GM21737 (cell line): ENCODE measurements at regions not wholly inside any gene's neighbourhood (a gene's known extent, or its start where the extent isn't known, plus 50 kb on each side); places are given as distances from the start of the nearest gene placed in this dataset.
A peak's percentile ranks its signal among the peaks of the same experiment; 100 is the strongest.

Experiments
- ATAC-seq: cut with Tn5 transposase; IDR thresholded peaks from one replicate; pipeline ENCODE4 v1.9.1; 2021; ENCODE audit warnings: mild to moderate bottlenecking, moderate library complexity; ENCODE audit not compliant: unreplicated experiment

GRCh38 chr3:6781092-6781491 lies 79.8 kb upstream of the GRM7 start:
- no peak for ATAC-seq

DNA sequence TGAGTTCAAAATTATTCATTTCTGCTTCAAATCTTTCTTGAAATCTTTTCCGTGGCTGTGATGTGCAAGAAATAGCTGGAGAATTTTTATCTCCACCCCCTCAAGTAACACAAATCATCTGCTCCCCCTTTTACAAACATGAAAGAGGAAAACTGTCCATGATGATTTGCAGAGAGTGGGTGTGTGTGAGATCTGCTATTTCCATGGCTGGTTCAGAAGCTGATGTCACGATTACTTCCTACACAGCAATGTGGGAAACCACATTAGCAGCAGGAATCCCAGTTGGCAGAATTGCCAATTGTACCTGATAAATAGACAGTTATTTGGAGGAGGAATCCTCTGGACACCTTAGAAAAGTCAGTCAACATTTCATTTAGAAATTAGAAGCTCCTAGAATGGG lies 75.2 kb upstream of the GRM7 start:
- no peak for ATAC-seq

GRCh38 chr3:6791161-6791560 lies 69.8 kb upstream of the GRM7 start:
- no peak for ATAC-seq

GRCh38 chr3:6799264-6799915 lies 61.5 kb upstream of the GRM7 start:
- peak; percentile 60 for ATAC-seq

DNA sequence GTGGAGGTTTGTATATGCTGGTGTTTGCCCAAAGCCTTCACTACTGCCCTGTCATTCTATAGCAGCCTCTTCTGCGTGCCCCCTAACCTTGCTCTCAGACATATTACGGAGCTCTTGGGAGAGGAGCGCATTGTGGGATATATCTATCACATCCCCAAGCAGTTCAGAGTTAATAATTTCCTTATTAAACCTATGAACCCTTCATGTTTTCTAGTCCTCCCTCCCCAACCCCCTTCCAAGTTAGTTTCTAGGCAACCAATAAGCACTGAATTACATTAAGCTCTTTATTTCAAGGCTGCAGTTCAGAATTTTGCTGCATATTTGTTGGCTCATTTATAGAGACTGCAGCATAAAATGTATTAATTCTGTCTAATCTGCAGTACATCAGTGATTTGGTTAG lies 57.3 kb upstream of the GRM7 start:
- no peak for ATAC-seq

DNA sequence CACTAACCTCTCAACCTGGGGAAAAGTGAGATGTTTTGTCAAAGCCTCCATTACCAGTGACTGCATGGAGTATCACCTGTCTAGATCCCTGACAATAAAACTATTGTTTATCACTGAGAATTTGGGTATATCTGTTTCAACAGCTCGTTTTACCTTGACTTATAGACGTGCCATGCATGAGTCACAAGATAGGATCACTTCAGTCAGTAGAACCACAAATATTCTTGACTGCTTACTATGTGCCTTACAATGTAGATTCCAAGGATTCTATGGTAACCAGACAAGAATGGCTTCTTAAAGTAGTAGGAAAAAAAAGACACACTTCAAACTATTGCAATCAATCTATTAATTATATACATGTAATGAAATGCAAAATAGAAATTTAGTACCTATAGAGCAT lies 55.7 kb upstream of the GRM7 start:
- ATAC-seq = no peak

- no peak for ATAC-seq
Observed at GRCh38 chr3:6806991-6807390, 53.9 kb upstream of the GRM7 start.

DNA sequence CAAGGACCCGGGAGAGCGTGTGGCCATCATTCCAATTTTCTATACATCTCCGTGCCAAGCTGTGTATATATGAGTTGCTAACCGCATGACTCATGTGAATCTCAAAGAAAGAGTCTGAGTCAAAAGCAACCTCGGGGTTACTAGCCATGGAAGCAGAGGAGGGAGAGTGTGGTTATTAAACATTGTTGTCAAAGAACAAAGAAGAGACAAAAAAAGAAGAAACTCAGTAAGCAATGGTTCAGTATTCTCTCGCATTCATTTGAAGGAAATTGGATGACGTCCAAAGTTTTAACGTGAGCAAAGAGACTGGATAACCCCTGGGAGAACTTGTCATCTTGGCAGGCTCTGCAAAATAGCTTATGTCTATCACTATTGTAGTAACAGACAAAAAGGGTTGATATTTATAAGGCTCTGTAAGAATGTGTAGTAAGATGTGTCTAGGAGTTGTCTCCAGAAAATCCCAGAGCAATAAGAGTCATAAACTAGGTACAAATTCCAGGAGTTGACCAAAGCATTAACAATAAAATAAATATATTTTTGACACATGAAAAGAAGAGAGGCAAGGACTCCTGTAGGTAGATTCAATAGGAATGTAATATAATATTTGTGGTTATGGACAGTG lies 52.8 kb upstream of the GRM7 start:
- ATAC-seq = no peak

- no peak for ATAC-seq
Observed at GRCh38 chr3:6809349-6809748, 51.6 kb upstream of the GRM7 start.
